D721Med (cell line): ENCODE measurements at regions not wholly inside any gene's neighbourhood (a gene's known extent, or its start where the extent isn't known, plus 50 kb on each side); places are given as distances from the start of the nearest gene placed in this dataset.

ENCODE experiments used
- DNase-seq: peaks from one replicate; pipeline ENCODE4 v3.0.0; 2011; ENCODE audit warnings: low spot score; ENCODE audit not compliant: insufficient read length
- FAIRE-seq: peaks from 2 replicates; lab custom pipeline; 2011; peaks lifted over from hg19 to GRCh38; lab: Jason Lieb, UNC
- TF ChIP-seq, protein P1 (sequence below): IDR thresholded peaks from 2 replicates; pipeline ENCODE4 v1.5.1; 2012; ENCODE audit warnings: mild to moderate bottlenecking, control low read depth; ENCODE audit not compliant: insufficient read depth; ENCODE audit errors: missing control alignments

DNA sequence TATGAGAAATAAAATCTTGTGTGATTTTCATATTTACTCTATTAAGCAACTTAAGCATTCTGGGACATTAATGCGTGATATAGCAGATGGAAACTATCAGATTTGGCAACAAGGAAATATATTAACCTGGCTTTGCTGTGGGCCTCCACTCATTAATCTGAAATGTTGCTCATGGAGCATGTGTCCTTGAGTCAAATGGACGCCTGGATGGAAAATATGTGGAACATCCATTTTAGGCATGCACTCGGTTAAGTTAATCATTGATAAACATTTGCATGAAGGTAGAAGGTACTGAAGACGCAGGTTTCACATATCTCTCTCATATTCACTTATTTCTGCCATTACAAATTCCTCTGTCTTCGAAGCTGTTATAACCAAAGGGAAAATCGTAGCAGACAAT lies 246.1 kb downstream of the NR2F2 start:
- FAIRE-seq, result no peak
- TF ChIP-seq, protein P1, sequence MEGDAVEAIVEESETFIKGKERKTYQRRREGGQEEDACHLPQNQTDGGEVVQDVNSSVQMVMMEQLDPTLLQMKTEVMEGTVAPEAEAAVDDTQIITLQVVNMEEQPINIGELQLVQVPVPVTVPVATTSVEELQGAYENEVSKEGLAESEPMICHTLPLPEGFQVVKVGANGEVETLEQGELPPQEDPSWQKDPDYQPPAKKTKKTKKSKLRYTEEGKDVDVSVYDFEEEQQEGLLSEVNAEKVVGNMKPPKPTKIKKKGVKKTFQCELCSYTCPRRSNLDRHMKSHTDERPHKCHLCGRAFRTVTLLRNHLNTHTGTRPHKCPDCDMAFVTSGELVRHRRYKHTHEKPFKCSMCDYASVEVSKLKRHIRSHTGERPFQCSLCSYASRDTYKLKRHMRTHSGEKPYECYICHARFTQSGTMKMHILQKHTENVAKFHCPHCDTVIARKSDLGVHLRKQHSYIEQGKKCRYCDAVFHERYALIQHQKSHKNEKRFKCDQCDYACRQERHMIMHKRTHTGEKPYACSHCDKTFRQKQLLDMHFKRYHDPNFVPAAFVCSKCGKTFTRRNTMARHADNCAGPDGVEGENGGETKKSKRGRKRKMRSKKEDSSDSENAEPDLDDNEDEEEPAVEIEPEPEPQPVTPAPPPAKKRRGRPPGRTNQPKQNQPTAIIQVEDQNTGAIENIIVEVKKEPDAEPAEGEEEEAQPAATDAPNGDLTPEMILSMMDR, result no peak
- no peak for DNase-seq

DNA sequence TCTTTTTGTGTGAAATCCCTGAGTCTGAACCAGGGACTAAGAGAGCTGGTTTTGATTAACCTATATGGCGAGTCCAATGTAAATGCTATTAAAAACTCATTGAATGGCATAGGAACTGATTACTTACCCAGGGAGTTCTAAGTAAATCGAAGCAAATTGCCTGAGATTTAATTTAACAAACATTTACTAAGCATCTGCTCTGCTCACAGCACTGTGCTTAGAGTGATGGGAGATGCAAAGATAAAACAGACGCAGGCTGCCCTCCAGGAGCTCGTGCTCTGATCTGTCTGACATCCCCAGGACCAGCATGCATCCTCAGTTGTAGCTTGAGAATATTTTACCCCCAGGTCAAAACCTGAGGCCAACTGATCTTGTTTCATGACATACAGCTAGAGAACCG lies 247.9 kb downstream of the NR2F2 start:
- DNase-seq (no peak), FAIRE-seq (no peak)
- TF ChIP-seq, protein P1, result no peak

DNA sequence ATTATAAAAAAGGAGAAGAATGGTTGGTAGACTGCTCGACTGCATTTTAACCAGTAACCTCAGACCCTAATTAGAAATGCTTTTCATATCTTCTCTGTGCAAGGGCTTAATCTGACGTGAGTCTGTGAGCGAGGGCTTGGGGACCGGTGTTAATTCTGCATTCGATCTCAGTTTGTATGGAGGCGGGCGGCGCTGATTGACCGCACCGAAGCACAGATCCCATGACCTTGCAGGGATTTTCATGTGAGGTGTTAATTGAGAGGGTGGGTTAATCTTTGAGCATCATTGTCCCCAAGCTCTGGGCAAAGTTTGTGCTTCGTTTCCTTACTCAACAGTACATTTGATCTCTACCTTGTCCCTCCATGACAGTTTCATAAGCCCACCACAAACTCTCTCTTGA lies 250.9 kb downstream of the NR2F2 start:
- FAIRE-seq, result no peak
- TF ChIP-seq, protein P1, result no peak
- no peak for DNase-seq

DNA sequence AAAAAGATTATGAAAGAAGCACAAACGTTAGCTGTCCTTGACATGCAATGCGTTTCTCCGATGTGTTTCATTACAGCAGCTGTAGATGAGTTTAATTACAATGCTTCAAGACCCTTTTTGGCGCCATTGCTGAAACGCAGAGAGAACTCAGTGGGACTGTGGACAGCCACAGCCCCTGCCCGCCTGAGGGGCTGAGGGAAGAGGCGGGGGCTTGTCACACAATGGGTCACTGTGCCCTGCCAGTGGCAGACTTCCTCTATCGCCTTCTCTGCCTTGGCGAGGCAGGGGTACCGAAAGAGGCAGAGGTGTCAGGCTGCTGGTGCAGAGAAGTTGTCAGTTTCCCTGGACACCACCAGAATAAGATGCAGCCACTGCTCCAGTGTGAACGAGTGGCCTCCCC lies 252.0 kb downstream of the NR2F2 start:
- FAIRE-seq, result no peak
- TF ChIP-seq, protein P1, result no peak
- no peak for DNase-seq

DNA sequence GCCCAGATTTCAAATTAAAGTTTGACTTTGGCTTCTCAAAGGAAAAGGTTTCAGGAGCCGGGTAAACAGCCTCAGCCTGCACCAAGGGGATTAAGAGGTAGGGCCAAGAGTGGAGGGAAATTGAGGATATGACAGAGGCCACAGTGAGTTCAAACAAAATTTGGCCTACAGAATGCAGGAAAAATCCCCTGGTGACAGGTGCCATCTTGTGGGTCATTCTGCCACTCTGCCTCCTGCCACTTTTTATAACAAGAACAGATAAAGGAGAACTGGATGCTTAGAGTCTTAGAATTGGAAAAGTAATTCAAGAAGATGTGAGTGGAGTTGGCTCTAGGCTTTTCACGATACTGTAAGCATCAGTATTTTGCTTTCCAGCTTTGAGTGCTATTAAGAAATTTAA lies 253.2 kb downstream of the NR2F2 start:
- no peak for DNase-seq
- no peak for FAIRE-seq
- TF ChIP-seq, protein P1, result no peak

DNA sequence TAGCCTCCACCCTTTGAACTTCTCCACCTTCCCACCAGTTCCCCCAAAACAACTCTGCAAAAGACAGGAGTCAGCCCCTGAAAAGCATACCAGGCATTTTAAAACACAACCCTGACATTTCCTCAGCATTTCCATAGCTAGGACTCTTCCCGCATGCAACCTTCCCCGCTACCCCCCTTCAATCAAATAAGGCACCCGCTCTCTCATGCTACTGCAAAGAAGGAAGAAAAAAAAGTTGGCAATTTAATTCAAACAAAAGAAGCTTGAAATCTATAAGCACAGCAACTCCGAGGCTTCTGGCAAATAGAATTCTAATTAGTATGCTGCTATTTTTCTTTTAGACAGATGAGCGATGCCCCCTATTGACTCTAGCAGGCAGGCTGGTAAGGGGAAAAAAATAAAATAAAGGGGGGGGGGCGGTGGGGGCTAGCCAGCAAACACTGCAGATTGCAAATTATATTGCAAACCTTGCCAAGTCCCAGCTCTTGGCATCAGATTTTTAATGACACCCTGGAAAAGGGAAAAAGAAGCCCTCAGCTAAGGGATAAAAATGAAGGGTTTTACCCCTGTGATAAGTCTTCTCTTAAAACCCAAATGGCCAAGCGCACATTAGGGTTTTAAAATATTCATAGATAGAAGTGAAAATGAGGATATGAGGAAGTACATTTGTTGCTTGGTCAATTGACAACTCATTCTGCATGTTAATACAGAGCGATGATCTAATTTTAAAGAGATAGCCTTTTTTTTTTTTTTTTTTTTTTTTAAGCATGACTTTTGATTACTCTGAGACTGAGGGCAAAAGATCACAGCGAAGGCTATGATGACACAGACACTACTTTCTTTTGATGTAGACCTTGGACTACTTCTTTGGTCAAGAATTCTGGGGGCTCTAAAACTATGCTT lies 255.2 kb downstream of the NR2F2 start:
- FAIRE-seq, result no peak
- TF ChIP-seq, protein P1, result peak; percentile 30
- no peak for DNase-seq

DNA sequence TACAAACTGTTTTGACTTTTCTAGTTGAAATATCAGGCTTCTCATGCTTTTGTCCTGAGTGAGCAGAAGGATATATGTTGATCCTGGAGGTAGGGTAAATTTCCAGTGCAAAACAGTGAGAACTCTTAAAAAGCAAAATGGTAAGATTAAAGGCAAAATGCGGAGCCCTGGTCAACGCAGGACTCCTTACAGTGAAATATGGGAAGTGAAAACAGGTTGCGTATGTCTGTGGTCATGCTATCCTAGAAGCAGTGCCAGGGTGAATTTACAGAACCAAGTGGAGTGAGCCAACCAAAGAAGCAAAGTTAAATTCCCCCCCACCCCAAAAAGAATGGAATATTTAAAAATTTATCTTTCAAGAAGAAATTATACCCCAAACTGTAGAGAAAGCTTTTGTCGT lies 256.4 kb downstream of the NR2F2 start:
- DNase-seq, result no peak
- no peak for FAIRE-seq
- TF ChIP-seq, protein P1, result no peak
